Smooth muscle cell of the brain vasculature (primary cell): ENCODE measurements at regions not wholly inside any gene's neighbourhood (a gene's known extent, or its start where the extent isn't known, plus 50 kb on each side); places are given as distances from the start of the nearest gene placed in this dataset.

Source experiments
- DNase-seq: peaks from one replicate; pipeline ENCODE4 v3.0.0-alpha.2; 2012; ENCODE audit warnings: low read depth, low spot score

DNA sequence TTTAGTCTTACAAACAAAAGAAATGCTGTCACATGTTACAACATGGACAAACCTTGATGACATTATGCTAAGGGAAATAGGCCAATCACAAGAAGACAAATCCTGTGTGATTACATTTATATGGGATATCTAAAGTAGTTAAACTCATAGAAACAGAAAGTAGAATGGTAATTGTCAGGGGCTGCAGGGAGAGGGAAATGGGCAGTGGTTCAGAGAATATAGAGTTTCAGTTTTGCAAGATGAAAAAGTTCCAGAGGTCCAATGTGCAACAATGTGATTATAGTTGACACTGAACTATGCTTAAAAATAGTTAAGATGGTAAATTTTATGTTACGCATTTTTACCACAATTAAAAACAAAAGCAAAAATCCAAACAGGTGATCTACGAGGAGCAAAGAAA, 265.5 kb downstream of the NDUFS4 start:
- no peak for DNase-seq

DNA sequence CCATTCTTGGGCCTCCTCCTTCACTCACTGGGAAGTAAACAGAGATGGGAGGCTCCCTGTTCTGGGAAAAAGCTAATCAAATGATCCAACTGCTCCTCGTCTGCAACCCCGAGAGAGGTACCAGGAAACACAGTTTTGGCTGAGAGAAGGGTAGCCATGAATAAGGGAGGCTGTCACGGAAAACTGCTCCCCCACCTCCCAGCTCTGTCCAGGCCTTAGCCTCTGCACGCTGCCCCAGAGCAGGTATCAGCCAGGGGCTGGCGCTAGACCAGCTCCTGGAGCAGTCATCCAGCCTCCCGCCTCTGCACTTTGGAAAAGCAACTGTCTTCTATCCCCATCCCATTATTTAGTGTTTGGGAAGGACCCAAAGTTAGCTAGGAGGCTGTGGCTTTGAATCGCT, 266.1 kb downstream of the NDUFS4 start:
- no peak for DNase-seq

DNA sequence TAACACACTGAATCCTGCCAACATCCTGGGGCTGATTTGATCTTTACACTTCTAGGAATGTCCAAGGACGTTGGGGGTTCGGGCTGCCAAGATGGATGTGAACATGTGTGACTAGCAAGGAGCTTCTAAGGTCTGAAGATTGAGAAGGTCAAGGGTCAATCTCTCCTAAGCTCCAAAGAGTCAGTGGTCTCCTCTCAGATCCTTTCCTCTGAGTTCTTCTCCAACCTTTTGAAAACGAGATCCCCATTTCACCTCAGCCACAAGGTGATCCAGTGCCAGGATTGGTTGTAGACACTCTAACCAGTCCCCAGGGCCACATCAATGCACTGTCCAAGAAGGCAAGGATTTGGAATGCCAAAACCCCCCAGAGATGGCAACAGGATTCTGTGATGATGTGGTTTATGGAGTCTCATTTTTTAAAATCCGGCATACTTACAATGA, 266.8 kb downstream of the NDUFS4 start:
- DNase-seq, result no peak

DNA sequence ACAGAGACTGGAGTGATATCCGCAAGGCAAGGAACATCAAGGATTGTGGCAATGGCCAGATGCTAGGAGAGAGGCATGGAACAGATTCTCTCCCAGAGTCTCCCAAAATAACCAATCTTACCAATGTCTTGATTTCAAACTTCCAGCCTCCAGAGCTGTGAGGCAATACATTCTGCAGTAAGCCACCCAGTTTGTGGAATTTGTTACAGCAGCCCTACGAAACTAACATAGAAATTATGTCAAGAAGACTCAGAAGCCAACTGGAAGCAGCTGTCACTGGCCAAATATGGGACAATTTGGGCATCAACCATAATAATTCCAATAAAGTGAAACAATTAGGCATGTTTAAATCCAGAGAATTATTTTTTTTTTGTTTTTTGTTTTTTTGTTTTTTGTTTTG, 271.1 kb downstream of the NDUFS4 start:
- no peak for DNase-seq
